NCI-H510A (cell line): ENCODE measurements at regions not wholly inside any gene's neighbourhood (a gene's known extent, or its start where the extent isn't known, plus 50 kb on each side); places are given as distances from the start of the nearest gene placed in this dataset.

Experiments
- DNase-seq: peaks from one replicate; lab custom pipeline; 2025; lab: John Stamatoyannopoulos, UW

DNA sequence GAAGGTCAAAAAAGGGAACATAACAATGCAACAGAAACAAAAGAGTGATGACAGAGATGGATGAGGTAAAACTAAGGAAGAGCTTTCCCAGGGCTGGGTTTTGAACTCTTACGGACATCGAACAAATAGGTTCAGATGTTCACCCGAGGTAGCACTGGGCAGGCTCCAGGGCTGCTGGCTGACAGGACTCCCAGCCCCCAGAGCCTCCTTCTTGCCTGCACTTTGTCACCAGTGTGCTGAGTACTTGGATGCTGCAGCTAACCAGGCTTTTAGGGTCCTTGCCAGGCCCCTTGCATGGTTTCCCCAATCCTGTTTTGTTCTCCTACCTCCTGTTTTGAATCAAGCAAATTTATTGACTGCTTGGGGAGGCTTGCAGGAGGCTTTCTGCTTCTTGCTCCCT, 322.9 kb downstream of the DYSF start:
- DNase-seq: no peak

DNA sequence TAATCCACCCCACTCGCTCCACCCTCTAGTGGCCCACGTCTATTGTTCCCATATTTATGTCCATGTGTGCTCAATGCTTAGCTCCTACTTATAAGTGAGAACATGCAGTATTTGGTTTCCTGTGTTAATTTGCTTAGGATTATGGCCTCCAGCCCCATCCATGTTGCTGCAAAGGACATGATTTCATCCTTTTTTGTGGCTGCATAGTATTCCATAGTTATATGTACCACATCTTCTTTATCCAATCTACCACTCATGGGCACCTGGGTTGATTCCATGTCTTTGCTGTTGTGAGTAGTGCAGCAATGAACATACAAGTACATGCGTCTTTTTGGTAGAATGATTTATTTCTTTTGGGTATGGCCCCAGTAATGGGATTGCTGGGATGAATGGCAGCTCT, 319.9 kb downstream of the DYSF start:
- no peak for DNase-seq

DNA sequence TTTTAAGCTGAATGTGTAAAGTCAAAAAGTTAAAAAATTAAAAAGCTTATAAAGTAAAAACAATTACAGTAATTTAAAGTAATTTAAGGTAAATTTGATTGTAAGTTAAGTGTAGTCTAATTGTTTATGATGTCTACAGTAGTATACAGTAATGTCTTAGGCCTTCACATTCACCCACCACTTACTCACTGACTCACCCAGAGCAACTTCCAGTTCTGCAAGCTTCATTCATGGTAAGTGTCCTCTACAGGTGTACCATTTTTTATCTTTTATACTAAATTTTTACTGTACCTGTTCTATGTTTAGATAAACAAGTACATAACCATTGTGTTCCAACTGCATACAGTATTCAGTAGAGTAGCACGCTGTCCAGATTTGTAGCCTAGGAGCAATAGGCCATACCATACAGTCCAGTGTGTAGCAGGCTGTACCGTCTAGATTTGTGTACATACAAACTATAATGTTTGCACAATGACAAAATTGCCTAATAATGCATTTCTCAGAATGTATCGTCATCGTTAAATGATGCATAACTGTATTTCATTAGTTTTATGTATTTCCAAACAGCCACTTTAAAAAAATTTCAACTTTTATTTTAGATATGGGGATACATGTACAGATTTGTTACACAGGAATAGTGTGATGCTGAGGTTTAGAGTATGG, 319.3 kb downstream of the DYSF start:
- no peak for DNase-seq

DNA sequence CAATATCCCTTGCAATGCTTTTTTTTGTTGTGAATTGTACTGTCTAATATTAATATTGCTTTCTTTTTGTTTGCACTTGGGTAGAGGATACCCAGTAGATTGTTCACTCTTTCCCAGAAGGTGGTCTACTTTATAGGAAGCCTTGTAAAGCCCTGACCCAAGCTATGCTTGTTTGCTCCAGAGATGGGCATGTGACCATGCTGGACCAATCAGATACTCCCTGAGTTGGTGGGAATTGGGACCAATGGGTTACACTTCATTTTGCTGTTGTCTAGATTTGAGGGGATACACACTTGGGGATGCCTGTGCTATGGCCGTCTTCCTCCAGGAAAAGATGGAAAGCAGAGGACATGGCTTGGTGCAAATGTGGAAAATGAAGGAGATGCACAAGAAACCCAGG, 314.3 kb downstream of the DYSF start:
- no peak for DNase-seq

DNA sequence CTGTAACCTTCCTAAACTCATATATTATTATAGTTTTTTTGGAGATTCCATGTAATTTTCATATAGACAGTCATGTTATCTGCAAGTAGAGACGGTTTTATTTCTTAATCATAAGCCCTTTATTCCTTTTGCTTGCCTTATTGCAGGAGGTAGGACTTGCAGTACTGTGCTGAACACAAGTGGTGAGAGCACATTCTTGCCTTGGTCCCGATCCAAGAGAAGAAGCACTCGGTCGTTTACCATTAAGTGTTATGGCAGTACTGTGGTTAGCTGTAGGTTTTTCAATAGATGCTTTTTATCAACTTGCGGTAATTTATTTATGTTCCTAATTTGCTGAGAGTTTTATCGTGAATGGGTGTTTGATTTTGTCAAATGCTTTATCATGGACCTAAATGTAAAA, 305.7 kb downstream of the DYSF start:
- no peak for DNase-seq

DNA sequence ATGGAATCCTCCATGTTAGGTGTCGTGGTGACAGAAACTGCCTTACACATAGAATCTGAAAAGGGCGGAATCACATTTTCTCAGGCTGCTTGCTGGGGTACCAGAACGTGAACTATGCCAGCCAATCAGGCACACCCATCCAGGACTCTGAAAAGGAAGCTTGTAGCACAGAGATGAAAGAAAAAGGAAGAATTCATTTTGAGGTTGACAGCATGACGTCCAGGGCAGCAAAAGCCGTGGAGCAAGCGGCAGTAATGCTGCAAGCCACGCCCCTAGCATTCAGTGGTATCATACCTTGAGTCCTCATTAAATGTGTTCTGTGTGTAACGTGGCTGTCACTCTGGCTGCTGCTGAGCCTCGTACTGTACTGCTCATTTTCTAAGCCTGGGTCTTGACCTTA, 304.0 kb downstream of the DYSF start:
- DNase-seq: no peak

DNA sequence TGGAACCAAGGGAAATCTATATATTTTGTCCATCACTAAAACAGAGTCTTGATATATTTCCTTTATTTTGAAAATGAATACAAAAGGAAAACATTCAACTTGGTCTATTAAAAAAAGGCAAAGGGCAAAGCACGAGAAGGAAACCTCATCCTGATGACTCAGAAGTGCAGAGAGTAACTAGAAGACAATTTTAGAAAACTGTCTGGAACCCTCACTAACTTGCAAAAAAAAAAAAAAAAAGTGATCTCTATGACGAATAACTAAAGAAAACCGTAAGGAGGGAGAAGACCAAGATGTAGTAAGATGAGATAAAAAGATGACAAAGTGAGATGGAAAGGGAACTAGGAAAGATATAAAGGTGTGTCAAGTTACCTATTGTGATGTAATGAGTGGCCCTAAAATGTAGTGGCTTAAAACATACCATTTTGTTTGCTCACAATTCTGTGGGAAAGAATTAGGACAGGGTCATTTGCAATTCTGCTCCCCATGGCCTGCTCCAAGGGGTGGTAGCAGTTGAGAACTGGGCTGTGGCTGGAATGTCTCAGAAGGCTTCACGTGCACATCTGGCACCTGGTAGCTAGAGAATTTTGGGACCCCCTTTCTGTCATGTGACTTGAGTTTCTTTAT, 303.0 kb downstream of the DYSF start:
- DNase-seq: no peak

DNA sequence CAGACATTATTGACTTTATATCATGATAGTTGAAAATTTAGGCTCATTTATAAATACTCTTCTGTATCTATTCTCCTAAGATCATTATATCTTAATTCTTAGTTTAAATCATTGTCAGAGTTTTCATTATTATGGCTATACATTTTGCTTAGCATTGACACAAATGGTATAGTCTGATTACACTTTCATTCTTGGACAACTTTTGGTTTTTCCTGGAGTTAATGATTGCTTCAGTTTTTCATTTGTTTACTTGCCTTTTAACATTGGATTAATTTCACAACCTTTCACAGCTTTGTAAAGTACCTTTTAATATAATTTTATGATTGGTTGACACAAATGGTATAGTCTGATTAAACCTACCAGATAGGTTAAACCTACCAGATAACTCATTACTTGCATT, 298.2 kb downstream of the DYSF start:
- DNase-seq: no peak

DNA sequence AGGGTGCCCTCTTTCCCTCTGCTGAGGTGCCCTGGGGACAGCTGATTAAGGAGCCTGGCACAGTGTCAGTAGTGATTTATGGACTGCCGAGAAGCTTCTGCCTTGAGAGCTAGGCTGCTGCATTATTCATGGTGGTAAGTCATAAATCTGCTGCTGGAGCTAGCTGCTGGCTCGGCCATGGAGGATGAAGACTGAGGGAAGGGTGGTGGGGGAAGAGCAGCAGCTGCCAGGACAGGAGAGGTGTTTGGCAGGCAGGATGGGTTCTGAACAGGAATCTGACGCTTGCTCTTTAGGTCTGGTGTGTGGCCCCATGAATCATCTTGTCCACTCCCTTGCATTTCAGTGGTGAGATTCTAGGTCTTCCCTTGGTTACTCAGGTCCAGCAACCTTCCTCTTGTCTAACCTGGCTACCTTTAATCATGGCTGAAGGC, 296.3 kb downstream of the DYSF start:
- DNase-seq: peak; percentile 34

DNA sequence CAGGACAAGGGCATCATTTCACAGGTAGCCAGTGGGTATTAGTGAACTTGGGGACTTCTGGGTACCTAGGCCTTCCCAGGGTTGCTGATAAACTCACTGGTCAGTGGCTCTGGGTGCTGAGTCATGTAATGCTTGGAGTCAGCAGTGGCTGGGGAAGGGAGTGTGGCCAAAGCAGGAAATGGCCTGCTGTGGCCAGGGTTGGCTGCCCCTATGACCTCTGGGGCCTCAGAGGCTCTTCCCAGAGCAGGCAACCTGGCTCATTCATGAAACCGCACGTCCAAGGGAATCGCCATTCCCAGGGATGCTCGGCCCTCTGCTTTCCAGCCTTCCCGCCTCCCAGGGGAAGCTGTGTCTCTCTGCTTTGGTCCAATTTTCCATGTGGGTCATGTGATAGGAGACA, 294.9 kb downstream of the DYSF start:
- DNase-seq: no peak

DNA sequence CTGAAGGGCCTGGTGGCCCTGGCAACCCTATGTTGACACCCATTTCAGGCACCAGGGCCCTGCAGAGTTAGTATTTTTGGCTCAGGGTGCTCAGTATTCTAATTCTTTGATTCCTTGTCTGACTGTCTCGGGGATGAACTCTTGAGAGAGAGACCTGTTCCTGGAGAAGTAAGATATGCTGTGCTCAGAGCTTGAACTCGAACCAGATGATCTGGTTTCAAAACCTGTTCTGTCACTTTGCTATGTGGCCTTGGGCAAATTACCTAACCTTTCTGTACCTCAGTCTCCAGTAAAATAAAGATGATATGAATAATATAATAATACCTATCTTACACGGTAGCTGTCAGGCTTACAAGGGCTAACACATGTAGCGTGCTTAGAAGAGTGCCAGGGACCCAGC, 294.2 kb downstream of the DYSF start:
- DNase-seq: no peak

DNA sequence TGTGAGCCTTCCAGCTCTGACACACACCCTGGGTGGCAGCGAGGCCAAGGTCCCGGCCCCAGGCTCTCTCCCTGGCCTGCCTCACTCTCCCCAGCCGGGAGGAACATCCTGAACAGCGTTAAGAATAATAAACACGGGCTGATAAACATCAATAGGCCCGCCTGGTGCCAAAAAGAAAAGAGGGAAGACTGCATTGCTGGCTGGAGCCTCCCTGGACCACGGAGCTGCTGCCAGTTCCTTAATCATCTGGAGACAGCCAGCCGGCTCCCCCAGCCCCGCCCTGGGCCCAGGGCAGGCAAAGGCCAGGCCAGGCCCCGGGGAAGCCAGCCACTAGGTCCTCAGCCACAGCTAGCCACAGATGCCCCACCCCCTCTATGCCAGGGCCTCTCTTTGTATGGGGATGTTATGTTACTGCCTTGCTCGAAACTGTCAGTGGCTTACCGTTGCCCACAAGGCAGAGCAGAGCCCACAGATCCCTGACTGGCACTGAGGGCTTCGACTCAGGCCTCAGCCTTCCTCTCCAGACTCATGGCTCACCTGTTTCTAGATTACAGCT, 293.7 kb downstream of the DYSF start:
- DNase-seq: peak; percentile 26

DNA sequence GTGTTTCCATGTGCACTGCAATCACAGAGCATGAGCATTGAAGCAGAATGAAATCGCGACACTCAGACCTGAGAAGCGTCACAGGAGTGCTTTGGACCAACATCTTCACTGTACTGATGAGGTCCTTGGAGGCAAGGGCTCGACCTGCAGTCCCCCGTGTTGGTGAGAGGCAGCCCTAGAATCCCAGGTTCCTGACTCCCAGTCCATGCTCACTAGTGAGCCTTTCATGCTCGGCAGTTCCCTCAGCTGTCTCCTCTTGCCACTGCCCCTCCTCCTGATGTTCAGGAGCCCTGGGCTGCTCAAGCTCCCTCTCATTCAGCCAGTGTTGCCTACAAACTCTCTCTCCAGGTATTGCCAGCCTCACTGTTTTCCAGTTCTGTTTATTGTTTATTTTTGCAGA, 291.4 kb downstream of the DYSF start:
- DNase-seq: no peak

DNA sequence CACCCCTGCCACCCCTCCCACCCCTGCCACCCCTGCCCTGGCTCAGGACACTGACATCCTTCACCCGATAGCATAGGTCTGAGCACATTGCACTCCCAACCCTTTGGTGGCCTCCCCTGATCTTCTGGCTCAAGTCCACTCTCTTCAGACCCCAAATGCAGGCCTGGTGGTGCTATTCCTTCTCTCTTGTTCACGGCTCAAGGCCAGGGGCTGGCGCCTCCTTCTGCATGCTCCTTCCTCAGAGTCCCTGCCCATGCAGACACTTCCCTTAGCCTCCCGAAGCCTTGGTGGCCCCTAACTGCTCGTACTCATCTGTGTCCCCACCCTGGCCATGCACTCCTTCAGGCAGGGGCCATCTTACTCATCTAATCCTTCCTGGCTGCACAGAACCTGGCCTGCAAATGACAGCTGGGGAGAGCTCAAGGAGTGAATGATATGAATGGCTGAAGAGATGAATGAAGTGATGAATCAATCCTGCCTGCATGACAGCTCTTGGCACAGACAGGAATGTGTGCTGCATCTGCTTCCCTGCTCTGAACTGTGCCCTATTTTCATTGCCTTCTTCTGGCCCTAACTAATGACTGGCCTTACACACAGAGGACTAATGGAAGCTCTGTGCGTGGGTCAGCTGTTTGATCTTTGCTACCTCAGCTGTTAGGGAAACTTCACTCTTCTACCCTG, 290.8 kb downstream of the DYSF start:
- DNase-seq: no peak

DNA sequence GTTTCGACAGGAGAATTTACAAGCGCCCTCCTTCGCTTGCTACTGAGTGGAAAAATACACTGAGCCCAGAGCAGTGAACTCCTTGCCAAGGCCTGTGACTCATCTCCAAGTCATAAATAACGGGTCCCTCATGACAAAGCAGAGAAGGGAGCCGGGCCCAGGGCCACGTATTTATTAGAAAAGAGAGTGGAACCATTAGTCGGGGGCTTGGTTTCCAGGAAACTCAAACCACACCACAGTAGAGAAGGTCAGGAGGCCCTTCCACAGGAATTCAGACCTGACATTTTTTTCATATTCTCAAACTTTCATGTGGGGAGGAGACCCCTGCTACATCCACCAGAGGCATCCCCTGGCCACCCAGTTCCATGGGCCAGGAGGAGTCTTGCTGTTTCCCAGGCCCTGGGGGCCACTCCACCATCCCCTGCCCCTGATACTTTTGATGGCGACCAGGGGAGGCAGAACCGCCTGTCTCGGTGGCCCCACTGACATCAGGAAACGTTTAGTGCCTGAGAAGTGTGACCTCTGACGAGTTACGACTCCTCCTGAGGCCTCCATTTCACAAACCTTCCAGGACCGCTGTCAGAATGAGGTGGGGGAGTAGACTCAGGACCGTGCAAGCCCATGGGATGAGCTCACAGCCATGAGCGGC, 289.7 kb downstream of the DYSF start:
- DNase-seq: no peak

DNA sequence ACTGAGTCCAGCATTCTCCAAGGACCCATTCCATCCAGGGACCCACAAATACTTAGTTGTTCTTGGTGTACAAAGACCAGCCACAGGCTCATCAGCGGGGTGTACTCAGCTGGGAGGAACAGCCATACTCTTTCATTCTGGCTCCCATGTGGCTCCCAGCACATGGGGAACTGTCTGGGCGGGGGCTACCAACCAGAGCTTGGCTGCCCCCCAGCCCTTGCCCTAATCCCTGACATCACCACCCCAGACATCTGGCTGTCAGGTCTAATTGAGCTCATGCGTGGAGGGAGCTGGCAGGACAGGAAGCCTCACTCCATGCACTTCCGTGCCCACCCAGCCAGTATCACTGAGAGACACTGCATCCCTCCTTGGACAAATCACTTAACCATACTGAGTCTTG, 283.6 kb downstream of the DYSF start:
- no peak for DNase-seq

DNA sequence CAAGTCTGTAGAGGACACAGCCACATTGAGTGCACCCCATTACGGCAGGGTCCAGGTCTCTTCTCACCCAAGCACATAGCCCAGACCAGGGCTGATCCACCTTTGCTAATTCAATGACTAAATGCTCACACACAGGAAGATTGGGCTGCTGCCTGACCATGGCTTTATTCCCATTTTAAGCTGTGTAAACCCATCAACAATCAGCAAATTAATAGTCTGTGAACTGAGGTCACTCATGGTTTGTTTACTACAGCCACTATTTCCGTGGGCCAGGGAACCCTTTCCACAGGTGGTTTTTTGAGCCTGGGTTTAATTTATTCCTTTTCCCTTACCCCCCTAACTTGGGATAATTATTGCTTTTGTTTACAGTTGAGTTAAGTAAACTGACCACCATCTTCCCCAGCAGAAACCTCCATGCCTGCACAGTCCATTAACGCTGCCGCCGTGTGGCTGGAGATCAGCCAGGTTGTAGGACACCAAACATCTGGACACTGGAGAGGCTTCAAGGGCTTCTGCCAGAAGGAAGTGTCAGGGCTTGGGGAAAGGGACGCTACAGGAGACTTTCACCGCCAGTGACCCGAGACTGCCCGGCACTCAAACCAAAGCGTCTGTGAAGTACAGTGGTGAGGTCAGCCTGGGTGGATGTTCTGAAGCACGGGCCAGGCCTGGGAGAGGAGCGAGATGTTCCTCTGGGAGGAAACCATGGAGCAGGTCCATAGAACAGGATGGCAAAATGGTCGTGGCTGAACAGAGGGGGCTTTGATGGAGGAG, 282.9 kb downstream of the DYSF start:
- peak; percentile 19 for DNase-seq
